ENCODE measurements at regions not wholly inside any gene's neighbourhood (a gene's known extent, or its start where the extent isn't known, plus 50 kb on each side); places are given as distances from the start of the nearest gene placed in this dataset.

DNA sequence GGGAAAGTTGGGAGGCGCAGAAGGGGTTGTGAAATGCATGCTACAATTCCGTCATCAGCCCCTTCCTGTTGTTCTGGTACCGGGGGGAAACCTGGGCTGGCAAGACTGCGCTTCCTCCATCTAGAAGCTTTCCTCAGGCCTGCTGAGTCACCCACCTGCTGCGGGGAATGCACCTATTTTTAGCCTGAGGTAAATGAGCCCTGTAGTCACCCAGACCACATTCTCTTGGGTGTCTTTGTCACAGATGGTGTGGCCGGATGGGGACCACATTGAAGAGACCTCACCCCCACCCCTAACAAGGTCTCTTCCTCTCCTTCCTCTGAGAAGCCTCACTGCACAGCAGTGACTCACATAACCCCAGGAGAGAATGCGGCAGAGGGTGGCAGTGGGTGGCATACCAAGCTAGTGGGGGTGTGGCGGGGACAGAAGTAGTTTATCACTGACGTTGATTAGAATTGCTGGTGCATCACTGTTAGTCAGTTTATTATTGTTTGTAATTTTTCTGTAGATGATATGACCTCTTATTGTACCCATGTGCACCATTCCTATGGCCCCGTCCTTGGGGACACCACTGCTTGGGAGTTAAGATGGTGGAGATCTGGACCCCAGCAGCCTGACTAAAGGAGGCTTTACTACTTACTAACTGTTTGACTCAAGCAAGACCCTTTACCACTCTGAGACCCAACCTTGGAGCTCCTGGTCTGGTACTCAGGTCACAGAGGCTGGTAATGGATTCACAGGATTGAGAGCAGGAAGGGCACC is 83.0 kb upstream of the DUSP5 start:
- no peak for DNase-seq (ENCODE audit: low spot score)

DNA sequence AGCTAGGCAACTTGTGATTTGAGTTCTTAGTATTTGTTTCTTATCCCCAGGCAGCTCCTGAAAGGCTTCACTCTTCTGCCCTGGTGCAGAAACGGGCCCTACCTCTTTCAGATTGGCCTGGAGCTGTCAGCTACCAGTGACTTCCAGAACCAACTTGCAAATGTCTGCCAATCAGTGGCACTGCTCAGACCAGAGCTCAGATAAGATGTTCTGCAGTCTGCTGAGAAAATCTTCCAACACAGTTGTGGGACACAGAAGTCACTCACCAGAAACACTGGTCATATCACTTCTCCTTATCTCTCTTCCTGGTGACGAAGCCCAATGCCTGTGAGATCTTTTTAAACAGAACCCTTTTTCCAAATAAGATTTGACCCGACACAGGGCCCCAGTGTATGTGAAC is 81.9 kb upstream of the DUSP5 start:
- no peak for DNase-seq (ENCODE audit: low spot score)

DNA sequence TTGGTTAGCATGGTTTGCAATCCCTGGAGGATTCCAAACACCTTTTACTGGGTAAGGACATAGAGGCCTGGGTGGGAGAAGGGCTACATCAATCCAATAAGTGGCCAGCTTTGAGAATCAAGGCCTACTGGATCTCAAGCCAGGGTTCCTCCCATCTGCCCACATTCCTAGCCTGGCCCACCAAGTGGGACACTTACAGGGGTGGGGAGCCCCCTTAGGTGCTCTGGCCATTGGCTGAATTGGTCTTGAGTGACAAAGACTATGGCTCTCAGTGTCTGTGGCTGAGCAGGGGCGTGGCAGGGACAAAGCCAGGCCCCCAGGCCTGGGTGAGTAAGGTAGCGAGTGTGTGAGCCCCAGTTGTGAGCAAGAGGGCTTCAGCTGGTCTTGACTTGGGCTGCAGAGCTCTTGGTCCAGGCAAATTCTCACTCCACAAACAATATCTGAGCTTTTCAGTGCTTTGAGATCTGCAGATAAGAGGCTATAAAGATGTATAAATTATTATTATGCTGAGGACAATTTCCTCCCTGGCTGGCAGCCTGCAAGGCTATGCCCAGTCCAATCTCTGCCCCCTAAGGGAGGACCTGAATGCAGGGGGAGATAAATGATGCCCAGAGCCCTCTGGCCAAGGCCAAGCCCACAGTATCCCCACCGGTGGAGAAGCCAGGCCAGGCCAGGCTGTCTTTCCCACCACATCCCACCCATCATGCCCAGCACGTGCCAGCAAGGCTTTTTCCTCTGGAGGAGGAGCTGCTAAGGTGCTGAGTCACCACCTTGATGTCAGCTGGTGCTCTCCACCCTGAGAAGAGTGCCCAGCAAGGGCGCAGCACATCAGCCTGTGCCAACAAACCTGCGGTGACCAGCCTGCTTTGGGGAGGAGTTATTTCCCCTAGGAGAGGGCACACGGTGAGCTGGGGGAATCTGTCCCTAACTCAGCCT is 80.7 kb upstream of the DUSP5 start:
- no peak for DNase-seq (ENCODE audit: low spot score)

DNA sequence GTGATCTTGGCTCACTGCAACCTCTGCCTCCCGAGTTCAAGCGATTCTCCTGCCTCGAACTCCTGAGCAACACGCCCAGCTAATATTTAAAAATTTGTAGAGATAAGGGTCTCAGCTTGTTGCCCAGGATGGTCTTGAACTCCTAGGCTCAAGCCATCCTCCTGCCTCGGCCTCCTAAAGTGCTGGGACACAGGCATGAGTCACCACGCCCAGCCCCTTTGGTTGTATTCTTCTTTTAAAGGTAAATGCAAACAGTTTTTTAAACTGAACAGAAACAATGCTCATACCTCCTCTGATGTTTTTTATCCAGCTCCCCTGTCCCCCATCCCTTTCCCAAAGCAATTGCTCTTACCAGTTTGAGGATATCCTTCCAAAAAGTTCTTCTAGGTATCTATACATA is 79.5 kb upstream of the DUSP5 start:
- no peak for DNase-seq (ENCODE audit: low spot score)

DNA sequence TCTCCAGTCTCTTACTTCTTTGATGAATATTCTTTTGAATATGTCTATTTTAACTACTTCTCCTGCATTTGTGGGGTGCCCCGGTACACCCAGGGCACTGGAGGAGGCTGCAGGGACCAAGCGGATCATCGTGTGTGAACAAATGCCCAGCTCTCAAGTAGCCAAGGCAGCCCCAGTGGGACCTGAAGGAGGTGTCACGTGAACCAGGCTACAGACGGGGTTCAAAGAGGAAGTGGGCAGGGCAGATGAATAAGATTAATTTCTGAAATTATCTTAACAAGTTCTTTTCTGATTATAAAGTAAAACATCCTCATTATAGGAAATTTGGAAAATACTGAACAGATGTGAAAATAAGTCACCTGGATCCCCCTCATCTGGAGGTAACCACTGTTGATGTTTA is 78.4 kb upstream of the DUSP5 start:
- no peak for DNase-seq (ENCODE audit: low spot score)

DNA sequence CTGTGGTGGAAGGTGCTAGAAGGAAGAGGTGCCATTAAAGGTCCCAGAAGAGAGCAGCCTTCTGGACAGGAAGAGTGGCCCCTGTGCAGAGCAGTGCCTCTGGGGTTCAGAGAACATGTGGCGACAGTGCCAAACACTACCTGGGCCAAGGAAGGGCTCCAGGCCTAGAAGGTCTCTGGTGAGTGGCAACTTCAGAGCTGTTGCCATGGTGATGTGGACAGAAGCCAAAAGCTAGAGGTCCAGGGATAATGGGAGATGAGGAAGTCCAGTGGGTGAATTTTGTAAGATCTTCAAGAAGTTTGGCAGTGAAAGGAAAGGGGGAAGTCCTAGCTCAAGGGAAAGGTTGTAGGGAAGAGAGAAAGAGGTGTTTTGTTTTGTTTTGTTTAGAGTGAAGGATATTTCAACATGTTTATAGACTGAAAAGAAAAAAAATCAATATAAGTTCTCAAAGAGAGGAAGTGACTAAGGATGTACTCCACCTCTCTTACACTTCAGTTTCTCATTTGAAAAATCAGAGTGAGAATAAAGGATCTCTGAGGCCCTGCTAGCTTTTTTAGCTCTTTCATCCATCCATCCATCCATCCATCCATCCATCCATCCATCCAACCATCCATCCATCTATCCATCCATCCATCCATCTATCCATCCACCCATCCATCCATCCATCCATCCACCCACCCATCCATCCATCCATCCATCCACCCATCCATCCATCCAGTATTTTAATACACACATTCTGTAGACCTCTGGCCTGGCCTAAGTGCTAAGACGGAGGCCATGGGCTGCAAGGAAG is 77.1 kb upstream of the DUSP5 start:
- peak; percentile 16 for DNase-seq (ENCODE audit: low spot score)

DNA sequence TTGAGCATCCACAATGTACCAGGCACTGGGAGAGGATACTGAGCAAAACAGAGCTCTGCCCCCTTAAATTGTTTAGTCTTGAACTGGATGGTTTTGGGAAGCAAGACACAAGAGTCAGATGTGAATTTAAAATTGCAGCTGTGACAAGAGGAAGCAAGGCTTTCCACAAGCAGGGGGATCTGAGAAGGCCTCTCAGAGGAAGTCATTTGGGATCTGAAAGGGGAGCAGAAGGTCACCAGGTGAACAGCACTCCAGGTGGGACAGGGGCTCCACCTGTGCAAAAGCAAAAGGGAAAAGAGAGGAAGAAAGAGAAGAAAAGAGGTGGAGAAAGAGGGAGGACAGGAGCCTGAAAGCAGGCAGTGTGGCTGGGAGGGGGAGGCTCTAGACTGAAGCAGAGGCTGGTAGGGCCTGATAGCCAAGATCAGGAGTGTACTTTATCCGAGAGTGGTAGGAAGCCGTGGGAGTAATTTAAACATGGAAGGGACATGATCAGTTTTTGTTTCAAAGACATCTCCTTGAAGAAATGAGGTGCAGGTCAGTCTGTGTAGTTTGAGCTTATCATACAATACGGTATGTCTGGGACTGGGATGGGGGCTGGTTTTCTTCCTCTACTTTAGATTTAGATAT is 76.1 kb upstream of the DUSP5 start:
- DNase-seq (ENCODE audit: low spot score) = no peak

DNA sequence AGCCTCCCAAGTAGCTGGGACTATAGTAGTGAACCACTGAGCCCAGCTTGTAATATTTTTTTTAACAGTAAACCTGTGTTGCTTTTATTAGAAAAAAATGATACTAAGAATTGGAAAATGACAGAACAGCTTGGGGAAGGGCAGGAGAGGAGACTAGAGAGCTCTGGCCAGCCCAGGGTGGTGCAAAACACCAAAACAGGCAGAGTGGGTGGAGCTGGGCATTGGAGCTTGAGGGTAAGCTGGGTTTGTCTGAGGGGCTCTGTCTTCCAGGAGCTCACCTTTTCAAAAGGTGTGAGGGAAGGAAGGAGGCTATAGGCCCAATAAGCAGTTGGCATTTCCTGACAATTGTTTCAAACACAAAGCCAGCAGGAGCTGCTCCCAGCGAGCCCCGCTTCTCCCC is 75.2 kb upstream of the DUSP5 start:
- DNase-seq (ENCODE audit: low spot score) = no peak

DNA sequence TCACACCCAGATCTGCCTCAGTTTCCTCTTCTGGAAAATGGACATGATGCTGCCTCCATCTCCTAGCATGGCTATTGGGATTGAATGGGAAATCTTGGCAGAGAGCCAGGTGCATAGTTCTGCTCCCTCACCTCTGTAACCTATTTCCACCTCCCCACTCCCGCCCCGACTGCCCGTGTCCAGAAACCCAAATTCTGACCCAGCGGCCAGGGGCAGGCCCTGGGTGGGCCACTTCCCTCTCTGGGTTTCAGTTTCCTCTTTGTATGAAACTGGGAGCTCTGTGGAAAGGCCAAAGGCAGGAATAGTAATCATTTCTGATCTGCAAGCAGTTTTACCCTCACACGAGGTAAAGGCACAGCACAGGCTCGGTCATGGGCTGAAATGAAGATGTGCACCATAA is 74.1 kb upstream of the DUSP5 start:
- peak; percentile 52 for DNase-seq (ENCODE audit: low spot score)

DNA sequence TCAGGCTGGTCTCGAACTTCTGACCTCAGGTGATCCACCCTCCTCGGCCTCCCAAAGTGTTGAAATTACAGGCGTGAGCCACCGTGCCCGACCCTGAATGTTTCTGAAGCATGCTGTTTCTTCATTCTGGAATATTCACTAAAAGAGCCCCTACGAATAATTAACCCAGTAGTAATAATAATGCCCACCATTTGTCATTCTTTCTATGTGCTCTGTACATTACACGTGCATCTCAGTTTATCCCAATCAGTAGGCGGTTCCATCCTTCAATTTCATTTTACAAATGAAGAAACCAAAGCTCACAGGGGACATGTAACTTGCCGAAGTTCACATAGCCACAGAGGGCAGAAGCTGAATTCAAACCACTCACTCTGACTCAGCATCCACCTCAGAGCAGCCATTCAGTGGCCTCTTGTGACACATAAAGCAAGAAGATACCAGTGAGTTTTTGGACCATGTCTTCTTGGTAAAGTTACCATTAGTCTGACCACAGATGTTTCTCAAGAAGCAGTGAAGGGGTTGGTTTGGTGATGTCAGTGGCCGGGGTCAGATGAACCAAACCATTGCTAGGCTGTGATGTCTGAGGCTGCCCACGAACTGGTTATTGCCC is 71.9 kb upstream of the DUSP5 start:
- DNase-seq (ENCODE audit: low spot score) = no peak

DNA sequence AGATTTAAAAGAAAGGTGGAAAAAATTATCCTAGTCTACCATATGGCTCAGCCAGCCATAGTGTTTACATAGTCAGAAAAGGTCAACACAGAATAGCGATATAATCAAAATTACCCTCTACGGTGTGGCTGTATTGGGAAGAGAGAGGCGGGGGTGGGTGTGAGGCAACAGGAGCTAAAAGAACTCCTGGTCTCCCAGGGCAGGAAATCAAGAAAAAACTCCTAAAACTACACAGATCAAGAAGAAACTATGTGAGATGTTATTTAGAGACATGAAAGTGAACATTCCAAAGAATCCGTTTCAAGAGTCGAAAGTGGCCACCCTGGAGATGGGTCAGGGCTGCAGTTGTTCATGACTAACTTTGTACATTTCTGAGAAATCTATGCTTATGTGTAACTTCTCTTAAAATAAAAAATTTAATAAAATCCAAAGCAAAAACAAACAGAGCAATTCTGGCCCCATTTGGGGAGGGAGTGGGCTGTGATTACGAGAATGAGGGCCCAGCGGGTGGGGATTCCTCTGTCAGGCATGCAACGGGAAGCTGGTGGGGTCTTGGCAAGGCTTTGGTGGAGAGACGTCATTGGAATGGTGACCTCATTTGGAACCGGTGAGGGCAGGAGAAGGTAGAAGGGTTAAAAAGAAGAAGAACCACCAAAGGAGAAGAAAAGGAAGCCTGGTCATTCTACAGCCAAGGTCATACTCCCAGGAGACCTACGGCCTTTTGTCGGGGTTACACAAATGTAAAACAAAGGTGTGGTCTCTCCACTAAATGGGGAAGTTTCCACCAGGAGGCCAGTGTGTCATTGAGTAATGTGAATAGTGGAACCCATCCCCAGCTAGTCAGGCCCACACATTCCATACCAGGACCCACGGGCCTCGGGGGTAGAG is 71.2 kb upstream of the DUSP5 start:
- no peak for DNase-seq (ENCODE audit: low spot score)

DNA sequence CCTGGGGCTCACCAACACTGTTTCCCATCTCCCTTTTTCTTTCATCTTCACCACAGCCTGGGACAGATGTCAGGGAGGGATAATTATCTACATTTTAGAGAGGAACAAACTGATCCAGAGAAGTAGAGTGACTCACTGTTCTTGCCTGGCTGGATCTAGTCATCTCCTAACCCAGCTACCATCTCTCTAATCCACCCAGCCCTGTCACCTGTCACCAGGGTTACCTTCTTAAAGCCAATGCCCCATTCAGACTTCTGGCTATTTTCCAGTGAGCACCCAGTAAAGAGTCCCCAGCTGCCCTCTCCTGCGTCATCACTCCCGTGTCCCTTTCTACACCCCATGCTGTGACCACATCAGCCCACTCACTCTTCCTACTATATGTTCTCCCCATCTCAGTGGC is 68.4 kb upstream of the DUSP5 start:
- DNase-seq (ENCODE audit: low spot score) = no peak

DNA sequence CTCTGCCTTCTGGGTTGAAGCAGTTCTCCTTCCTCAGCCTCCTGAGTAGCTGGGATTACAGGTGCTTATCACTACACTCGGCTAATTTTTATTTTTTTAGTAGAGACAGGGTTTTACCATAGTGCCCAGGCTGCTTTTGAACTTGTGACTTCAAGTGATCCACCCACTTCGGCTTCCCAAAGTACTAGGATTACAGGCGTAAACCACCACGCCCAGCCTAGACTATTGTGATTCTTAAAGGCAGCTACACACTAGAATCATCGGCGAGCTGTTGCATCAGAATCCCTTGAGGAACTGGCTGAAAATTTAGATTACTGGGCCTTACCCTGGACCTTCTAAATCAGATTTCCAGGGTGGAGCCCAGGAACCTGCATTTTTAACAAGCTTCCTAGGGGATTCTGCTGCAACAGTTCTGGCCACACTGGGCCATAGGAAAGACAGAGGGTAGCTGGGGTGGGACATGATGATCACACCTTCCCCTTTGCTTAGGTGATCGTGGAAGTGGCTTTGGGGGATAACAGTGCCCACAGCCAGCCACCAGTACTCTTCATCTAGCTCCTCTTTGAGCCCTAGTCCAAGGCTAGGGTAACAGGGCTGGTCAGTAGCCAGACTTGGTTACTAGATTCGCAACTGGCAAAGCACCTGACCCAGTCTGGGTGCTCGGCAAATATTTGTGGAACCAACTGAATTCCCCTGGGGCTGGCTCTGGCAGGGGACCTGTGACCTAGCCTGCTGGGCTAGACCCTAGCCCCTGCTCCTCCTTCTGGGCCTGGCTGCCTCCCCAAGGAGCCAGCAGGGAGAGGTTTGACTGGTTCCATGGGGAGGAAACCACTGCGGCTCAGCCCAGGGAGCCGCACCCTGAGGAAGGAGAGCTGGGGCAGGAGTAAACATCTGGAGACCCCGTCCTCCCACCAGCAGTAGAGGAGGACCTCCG is 67.1 kb upstream of the DUSP5 start:
- no peak for DNase-seq (ENCODE audit: low spot score)

DNA sequence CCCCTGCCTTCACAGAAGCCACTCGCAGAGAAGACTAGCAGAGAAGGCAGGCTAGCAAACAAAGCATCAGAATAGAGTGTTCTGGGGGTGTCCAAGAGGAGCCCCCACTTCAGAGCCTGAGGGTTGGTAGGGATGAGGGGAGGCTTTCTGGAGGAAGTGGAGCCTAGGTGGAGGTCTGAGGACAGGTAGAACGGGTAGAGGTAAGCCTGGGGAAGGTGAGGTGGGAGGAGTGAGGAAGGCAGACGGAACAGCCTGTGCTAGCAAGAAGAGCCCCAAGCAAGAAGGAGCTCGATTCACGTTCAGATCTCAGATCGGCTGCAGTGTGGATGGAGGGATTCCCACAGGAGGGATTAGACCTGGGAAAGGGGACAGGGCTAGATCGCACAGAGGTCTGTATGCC is 66.0 kb upstream of the DUSP5 start:
- DNase-seq (ENCODE audit: low spot score) = no peak

DNA sequence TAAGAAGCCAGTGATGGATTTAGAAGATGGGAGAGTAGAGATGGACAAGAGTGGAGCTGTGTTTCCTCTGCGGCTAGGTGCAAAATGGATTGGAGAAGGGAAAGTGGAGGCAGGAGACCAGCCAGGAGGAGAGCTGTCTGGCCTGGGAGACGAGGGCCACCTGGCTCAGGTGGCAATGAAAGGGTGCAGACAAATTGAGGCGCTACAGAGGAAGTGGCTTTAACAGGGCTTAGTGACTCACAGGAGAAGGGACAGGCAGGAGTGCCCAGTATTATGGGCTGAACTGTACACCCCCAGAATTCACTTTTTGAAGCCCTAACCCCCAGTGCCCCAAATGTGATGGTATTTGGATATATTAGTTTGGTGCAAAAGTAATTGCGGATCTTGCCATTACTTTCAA is 65.6 kb upstream of the DUSP5 start:
- no peak for DNase-seq (ENCODE audit: low spot score)

DNA sequence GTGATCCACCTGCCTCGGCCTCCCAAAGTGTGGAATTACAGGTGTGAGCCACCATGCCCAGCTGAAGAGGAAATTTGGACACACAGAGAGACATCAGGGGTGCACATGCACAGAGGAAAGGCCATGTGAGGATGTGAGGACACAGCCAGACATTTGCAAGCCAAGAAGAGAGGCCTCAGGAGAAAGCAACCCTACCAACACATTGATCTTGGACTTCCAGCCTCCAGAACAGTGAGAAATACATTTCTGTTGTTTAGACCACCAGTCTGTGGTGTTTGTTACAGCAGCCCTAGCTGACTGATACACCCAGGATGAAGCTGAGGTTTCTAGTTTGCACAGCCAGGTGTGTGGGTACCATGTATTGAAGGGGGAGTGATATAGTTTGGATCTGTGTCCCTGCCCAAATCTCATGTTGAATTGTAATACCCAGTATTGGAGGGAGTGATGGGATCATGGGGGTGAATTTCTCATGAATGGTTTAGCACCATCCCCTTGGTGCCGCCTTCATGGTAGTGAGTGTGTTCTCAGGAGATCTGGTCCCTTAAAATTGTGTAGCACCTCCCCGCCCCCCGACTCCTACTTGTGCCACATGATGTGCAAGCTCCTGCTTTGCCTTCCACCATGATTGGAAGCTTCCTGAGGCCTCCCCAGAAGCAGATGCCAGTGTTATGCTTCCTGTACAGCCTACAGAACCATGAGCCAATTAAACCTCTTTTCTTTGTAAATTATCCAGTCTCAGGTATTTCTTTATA is 64.7 kb upstream of the DUSP5 start:
- DNase-seq (ENCODE audit: low spot score) = no peak

DNA sequence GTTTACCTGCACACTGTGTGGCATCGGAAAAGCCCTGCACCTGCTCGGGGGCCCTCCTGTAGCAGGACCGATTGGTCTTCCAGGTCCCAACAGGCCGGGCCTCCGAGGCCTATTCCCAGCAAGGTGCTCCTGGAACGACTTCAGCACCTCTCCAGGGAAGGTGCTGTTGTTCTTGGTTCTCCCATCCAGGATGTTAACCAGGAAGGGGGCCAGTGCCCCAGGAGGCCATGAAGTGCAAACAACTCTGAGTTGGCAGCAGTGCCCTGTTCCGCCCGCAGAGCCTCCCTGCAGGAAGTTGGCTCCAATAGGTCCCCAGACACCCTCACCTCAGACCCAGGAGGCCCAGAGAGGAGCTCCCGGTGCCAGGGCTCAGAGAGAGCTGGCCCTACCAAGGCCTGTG is 64.0 kb upstream of the DUSP5 start:
- no peak for DNase-seq (ENCODE audit: low spot score)

DNA sequence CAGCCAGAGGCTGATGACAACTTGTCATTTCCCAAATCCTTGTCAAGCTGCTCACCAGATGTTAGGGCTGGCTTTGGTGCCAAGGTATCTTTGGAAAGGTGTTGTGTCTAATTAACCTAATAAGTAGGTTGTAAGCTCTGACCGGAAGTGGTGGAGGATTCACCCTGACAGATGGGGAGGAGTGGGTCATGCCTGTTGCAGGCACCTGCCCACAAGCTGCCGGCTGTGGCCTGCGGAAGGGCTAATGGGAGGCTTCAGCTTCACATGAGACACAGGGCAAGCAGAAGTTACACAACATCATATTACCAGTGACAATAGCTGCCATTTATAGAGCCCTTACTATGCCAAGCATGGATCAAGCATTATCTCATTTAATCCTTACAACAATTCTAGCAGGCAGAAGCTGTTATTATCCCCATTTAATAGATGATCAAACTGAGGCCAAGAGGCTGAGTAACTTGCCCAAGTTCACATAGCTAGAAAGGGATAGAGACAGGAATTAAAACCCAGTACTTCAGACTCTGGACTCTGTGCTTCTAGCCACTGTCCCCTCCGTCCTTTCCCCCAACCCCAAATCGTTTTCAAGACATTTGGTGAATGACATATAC is 63.1 kb upstream of the DUSP5 start:
- no peak for DNase-seq (ENCODE audit: low spot score)
